NCI-H345 treated with DMSO at 0.1 percent for 48 hours (cell line): ENCODE measurements at regions not wholly inside any gene's neighbourhood (a gene's known extent, or its start where the extent isn't known, plus 50 kb on each side); places are given as distances from the start of the nearest gene placed in this dataset.
"Not testable (repeated sequence)": the region's sequence is repeated elsewhere in the genome, so short reads cannot be mapped to it uniquely, and the experiment has no call there.

ENCODE experiments used
- DNase-seq: peaks from one replicate; lab custom pipeline; 2025; ENCODE audit not compliant: unreplicated experiment; lab: John Stamatoyannopoulos, UW

DNA sequence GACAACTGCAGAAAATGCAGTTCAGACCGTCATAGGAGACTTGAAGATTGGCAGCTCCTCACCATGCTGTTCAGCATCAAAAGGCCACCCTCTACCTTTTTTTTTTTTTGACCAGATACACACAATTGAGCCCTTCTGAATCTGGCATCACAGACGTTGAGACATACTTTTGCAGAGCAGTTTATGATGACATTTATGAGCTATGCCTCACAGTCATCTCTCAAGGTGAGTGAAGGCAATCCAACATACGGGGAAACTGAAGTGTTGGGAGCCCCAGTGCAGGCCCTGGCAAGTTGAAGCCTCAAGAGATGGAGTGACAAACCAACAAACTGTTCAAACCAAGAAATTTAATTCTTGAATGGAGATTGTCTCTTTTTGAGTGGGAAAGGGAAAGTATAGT, 83.6 kb upstream of the DLX6 start:
- no peak for DNase-seq

DNA sequence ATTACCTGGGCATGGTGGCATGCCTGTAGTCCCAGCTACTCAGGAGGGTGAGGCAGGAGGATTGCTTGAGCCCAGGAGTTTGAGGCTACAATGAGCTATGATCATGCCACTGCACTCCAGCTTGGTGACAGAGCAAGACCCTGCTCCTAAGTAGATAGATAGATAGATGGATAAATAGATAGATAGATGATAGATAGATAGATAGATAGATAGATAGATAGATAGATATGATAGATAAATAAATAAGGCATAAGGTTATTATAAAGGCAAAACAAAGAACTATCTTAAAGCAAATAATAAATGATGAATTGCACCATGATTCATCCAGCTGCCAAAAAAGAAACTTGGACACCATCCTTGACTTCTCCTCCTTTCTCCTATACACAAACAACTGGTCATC, 82.0 kb upstream of the DLX6 start:
- DNase-seq: not testable (repeated sequence)

DNA sequence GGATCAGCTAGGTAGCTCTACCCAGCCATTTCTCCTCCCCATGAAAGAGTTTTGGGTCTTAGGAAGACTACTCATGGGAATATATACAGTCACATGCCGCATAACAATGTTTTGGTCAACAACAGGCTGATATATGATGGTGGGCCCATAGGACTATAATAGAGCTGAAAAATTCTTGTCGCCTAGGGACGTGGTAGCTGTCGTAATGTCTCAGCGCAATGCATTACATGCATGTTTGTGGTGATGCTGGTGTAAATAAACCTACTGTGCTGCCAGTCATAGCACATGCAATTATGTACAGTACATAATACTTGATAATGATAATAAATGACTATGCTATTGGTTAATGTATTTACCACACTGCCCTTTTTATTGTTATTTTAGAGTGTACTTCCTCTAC, 78.2 kb upstream of the DLX6 start:
- no peak for DNase-seq

DNA sequence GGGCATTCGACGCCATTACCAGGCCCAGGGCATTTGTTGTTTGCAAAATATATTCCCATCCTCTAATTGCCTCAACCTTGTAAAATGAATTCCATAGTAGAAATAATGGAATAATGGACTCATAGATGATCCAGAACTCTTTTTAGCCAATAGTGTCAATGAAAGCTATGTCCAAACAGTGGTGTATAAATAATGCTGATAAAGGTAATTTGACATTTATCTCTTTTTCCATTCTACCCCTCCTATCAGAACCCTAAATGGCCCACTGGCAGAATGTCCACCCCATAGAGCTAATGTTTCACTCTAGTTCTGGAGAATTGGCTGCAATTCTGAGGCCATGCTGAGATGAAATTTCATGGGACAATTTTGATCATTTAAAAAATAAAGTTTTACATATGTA, 76.4 kb upstream of the DLX6 start:
- DNase-seq: no peak

DNA sequence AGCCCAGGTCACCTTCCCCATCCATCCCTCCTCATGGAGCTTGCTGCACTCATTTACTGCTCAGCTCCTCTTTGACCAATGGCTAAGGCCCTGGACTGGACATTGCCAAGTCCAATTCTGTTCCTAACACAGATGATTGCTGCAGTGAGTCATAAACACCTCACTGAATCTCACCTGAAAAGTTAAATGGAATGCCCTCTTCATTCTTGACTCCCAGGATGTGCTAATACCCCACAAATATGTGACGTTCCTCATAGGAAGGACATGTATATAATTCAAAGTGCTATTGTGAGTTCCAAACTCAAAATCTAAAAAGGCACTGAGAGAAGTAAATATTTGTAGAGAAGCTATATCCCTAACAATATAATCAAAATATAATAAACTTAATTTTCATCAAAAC, 73.5 kb upstream of the DLX6 start:
- no peak for DNase-seq

DNA sequence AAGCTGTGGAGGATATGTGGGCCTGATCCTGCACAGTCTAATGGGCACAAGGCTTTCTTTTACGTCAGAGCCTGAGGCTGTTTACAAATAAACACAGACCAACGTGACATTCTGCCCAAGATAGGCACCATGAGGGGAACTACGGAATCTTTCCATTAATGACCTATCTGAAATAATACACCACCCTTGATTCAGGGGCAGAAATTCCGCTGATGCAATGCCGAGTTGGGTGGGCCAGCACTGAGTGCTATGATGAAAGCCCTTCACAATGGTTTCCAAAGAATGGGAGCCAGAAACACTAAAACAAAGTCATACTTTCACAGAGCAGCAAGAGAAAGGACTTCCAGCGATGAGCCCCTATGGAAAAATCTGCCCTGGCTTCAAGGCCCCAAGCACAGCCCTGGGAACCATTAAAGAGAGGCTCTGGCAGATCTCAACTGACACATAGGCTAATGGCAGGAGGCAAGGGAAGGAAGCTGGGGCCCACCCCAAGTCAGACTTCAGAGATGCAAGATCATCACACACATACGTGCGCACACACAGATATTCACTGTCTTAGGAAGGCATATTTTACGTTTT, 72.2 kb upstream of the DLX6 start:
- no peak for DNase-seq

DNA sequence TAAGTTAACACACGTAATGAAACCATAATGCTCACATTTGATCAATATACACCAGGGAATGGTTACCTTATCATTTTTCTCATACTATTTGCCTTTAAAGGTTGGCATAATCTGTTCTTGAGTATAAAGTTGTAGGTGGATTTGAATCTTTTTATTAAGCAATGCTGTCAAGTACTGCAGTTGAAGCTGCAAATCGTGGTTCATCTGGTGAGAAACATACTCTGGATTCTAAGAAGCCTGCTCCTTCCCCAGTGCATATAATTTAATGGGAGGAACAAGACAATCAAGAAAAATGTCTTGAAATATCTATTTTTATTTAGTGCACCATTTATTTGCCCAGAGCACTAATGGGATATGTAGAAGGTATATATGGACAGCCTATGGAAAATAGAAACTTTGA, 68.7 kb upstream of the DLX6 start:
- no peak for DNase-seq

DNA sequence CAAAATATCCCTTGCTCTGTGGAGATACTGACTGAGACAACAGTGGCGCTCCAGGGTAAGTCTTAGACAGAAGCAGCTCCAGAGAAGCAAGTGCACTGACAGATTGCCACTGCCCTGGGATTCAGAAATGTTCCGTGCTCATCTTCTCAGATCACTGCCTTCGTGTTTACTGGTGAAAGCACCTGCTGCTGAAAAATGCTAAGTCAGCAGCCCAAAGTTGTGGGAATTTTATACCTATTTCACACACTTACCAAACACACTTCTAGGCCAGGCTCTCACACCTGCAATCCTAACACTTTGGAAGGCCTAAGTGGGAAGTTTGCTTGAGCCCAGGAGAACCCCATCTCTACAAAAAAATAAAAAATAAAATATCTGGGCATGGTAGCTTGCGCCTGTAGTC, 63.2 kb upstream of the DLX6 start:
- DNase-seq: no peak

DNA sequence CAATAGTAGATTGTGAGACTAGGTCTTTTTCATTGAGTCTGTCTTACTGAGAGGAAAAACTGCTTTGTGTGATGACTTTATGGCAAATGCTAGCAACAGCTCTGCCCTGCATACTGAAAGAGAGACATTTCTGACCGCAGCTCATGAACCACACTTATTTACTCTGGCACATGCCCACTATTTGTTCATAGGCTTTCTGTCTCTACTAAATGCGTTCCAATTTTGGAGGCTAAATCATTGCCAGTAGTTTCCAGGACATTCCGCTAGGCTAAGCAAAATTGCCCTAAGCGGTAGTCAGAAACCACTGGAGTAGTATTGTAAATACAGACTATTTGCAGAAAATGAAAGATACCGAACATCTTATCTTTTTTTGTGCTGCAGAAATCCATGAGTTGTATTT, 55.6 kb upstream of the DLX6 start:
- no peak for DNase-seq

DNA sequence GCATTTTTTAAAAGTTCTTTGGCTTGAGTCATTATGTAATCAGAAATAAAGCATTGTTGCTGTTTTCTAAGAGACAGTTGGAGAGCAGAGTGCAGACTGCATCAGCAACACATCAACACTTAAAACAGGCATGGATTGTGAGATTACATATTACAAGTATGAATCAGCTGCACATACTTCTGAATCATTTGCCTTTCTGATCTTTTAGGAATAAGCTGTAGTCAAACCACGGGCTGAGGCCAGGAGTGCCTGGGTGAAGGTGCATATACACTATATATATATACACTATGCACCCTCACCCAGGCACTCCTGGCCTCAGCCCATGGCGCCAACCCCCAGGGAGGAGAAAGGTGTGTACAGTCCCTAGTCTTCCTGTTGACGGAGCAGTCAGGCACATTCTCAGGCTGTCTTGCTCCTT, 52.4 kb upstream of the DLX6 start:
- no peak for DNase-seq

DNA sequence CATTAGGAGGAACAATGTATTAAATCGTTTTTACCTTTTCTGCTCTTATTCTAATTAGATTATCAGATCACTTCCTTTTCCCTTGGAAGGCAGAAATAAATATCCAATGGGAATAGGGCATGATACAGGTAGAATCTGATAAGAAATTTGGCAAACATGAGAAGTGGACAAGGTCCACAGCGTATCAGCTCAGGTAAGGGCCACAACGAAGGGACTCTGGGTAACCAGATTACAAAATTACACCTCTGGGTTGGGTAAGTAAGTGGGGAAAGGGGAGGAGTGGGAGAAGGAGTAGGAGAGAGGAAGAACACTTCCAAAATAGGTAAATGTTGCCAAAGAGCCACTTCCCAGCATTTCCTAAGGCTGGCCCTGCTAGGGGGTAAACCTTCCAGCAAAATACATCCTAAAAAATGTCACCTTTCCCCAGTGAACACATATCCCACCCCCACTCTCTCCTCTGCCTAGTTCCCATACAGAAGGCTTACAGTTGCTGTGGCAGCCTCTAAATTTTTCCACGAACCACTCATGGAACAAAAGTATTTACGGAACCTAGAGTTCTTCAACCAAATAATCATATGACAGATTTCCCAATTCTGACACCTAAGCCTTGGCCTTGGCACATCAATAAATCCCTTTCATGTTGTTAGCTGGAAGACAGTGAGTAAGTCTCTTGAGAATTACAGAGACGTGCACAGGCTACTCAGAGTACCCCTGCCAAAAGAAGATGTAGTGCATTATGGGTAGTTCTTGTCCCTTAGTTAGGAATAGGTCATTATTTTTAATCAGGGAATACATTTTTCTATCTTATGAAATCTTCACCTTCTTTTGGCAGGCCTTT, 51.5 kb upstream of the DLX6 start:
- no peak for DNase-seq
